ENCODE measurements at regions not wholly inside any gene's neighbourhood (a gene's known extent, or its start where the extent isn't known, plus 50 kb on each side); places are given as distances from the start of the nearest gene placed in this dataset.
"Not testable (repeated sequence)": the region's sequence is repeated elsewhere in the genome, so short reads cannot be mapped to it uniquely, and the experiment has no call there.

DNA sequence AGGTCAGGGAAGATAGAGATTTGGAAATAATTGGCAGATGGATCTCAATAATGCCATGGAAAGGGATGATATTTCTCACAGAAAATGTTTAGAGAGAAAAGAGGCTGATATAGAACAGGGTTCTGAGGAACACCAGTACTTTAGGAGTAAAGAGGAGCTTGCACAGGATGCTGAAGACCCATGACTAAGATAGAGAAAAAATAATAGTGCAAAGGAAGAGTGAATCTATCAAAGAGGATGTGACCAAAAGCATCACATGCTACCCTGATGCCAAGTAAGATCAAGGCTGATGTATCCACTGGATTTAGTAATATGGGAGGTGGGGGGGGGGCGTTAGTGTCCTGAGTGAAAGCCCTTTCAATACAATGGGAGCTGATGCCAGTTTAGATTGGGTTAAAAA lies 80.1 kb upstream of the NOTCH2NLA start:
- TF ChIP-seq, protein P1, sequence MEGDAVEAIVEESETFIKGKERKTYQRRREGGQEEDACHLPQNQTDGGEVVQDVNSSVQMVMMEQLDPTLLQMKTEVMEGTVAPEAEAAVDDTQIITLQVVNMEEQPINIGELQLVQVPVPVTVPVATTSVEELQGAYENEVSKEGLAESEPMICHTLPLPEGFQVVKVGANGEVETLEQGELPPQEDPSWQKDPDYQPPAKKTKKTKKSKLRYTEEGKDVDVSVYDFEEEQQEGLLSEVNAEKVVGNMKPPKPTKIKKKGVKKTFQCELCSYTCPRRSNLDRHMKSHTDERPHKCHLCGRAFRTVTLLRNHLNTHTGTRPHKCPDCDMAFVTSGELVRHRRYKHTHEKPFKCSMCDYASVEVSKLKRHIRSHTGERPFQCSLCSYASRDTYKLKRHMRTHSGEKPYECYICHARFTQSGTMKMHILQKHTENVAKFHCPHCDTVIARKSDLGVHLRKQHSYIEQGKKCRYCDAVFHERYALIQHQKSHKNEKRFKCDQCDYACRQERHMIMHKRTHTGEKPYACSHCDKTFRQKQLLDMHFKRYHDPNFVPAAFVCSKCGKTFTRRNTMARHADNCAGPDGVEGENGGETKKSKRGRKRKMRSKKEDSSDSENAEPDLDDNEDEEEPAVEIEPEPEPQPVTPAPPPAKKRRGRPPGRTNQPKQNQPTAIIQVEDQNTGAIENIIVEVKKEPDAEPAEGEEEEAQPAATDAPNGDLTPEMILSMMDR (IDR thresholded peaks at IDR 0.05; ENCODE audit: borderline replicate concordance, extremely low read depth, low read length, poor library complexity, severe bottlenecking), result not testable (repeated sequence)
- TF ChIP-seq EZH2 (IDR thresholded peaks at IDR 0.05; ENCODE audit: borderline replicate concordance, low read depth, low read length, severe bottlenecking), result not testable (repeated sequence)
